ENCODE measurements at regions not wholly inside any gene's neighbourhood (a gene's known extent, or its start where the extent isn't known, plus 50 kb on each side); places are given as distances from the start of the nearest gene placed in this dataset.

- no peaks in the 10 kb centered on the region for H3K27me3 ChIP-seq (ENCODE audit: insufficient read depth, low read length, poor library complexity, severe bottlenecking)
- no peaks in the 10 kb centered on the region for H3K36me3 Mint-ChIP-seq
- H3K27ac ChIP-seq (ENCODE audit: low read depth, low read length): no peak overlapping the region
- no peak overlapping the region for H3K4me3 Mint-ChIP-seq
- ChIA-PET POLR2A (no interaction called here), CTCF (no interaction called here)
- H3K4me1 Mint-ChIP-seq: no peaks in the 10 kb centered on the region
- peaks cover 0 to 5% (median 0%) of the 10 kb centered on the region in 5 donors for H3K9me3 Mint-ChIP-seq
- no peaks in the 10 kb centered on the region for H3K9me3 ChIP-seq (ENCODE audit: low read length)
- no peak overlapping the region for H3K27ac Mint-ChIP-seq
- no peaks in the 10 kb centered on the region for H3K36me3 ChIP-seq (ENCODE audit: insufficient read depth, low read length)
- H3K4me3 ChIP-seq (ENCODE audit: low read length): no peak overlapping the region
- peaks cover 8 to 14% of the 10 kb centered on the region in 2 donors for H3K27me3 Mint-ChIP-seq
- no peaks in the 10 kb centered on the region for H3K4me1 ChIP-seq (ENCODE audit: insufficient read depth, low read length)
- DNase-seq: no peak
These were observed 468.3 kb downstream of the TBC1D22A start for GRCh38 chr22:47230741-47231140.

GRCh38 chr22:47230251-47230650 lies 467.8 kb downstream of the TBC1D22A start:
- H3K27me3 Mint-ChIP-seq: peaks cover 8 to 14% of the 10 kb centered on the region in 2 donors
- no peaks in the 10 kb centered on the region for H3K27me3 ChIP-seq (ENCODE audit: insufficient read depth, low read length, poor library complexity, severe bottlenecking)
- no peaks in the 10 kb centered on the region for H3K4me1 Mint-ChIP-seq
- H3K4me1 ChIP-seq (ENCODE audit: insufficient read depth, low read length): no peaks in the 10 kb centered on the region
- CTCF ChIA-PET: no interaction called here
- POLR2A ChIA-PET: no interaction called here
- H3K9me3 Mint-ChIP-seq: peaks cover 0 to 5% (median 0%) of the 10 kb centered on the region in 5 donors
- no peaks in the 10 kb centered on the region for H3K36me3 ChIP-seq (ENCODE audit: insufficient read depth, low read length)
- H3K4me3 ChIP-seq (ENCODE audit: low read length): no peak overlapping the region
- H3K4me3 Mint-ChIP-seq: no peak overlapping the region
- DNase-seq: no peak
- no peaks in the 10 kb centered on the region for H3K9me3 ChIP-seq (ENCODE audit: low read length)
- H3K36me3 Mint-ChIP-seq: no peaks in the 10 kb centered on the region
- H3K27ac ChIP-seq (ENCODE audit: low read depth, low read length): no peak overlapping the region
- H3K27ac Mint-ChIP-seq: no peak overlapping the region

GRCh38 chr22:47228767-47229166 lies 466.3 kb downstream of the TBC1D22A start:
- Histone ChIP-seq H3K4me1 (ENCODE audit: insufficient read depth, low read length) (no peaks in the 10 kb centered on the region), H3K27me3 (ENCODE audit: insufficient read depth, low read length, poor library complexity, severe bottlenecking) (no peaks in the 10 kb centered on the region), H3K9me3 (ENCODE audit: low read length) (no peaks in the 10 kb centered on the region), H3K27ac (ENCODE audit: low read depth, low read length) (no peak overlapping the region), H3K4me3 (ENCODE audit: low read length) (no peak overlapping the region), H3K36me3 (ENCODE audit: insufficient read depth, low read length) (no peaks in the 10 kb centered on the region)
- Mint-ChIP-seq H3K4me3 (no peak overlapping the region), H3K4me1 (no peaks in the 10 kb centered on the region), H3K36me3 (no peaks in the 10 kb centered on the region), H3K27me3 (peaks cover 7 to 11% of the 10 kb centered on the region in 2 donors), H3K27ac (no peak overlapping the region), H3K9me3 (peaks cover 0 to 5% (median 0%) of the 10 kb centered on the region in 5 donors)
- POLR2A ChIA-PET: no interaction called here
- CTCF ChIA-PET: no interaction called here
- DNase-seq: no peak

GRCh38 chr22:47225931-47226633 lies 463.6 kb downstream of the TBC1D22A start:
- Histone ChIP-seq H3K4me3 (ENCODE audit: low read length) (no peak overlapping the region), H3K27me3 (ENCODE audit: insufficient read depth, low read length, poor library complexity, severe bottlenecking) (no peaks in the 10 kb centered on the region), H3K27ac (ENCODE audit: low read depth, low read length) (no peak overlapping the region), H3K4me1 (ENCODE audit: insufficient read depth, low read length) (no peaks in the 10 kb centered on the region), H3K9me3 (ENCODE audit: low read length) (no peaks in the 10 kb centered on the region), H3K36me3 (ENCODE audit: insufficient read depth, low read length) (no peaks in the 10 kb centered on the region)
- Mint-ChIP-seq H3K27me3 (peaks cover 3 to 13% of the 10 kb centered on the region in 2 donors), H3K36me3 (no peaks in the 10 kb centered on the region), H3K4me3 (no peak overlapping the region), H3K4me1 (no peaks in the 10 kb centered on the region), H3K9me3 (no peaks in the 10 kb centered on the region), H3K27ac (no peak overlapping the region)
- DNase-seq: no peak
- CTCF ChIA-PET: interaction anchor here (1.5 kb wide), 1 partner anchor 13 kb away, joined by 3 read pairs; no protein-coding TSS in a partner anchor
- POLR2A ChIA-PET: no interaction called here

GRCh38 chr22:47225080-47225930 lies 462.9 kb downstream of the TBC1D22A start:
- no peaks in the 10 kb centered on the region for H3K36me3 Mint-ChIP-seq

More at GRCh38 chr22:47225080-47225930, 462.9 kb downstream of the TBC1D22A start:
- POLR2A ChIA-PET: no interaction called here
- peak in 1 of 5 donors; percentile 33 for DNase-seq
- H3K4me3 Mint-ChIP-seq: no peak overlapping the region
- Histone ChIP-seq H3K9me3 (ENCODE audit: low read length) (no peaks in the 10 kb centered on the region), H3K36me3 (ENCODE audit: insufficient read depth, low read length) (no peaks in the 10 kb centered on the region), H3K27ac (ENCODE audit: low read depth, low read length) (no peak overlapping the region), H3K4me1 (ENCODE audit: insufficient read depth, low read length) (no peaks in the 10 kb centered on the region), H3K27me3 (ENCODE audit: insufficient read depth, low read length, poor library complexity, severe bottlenecking) (no peaks in the 10 kb centered on the region), H3K4me3 (ENCODE audit: low read length) (no peak overlapping the region)
- H3K9me3 Mint-ChIP-seq: no peaks in the 10 kb centered on the region
- CTCF ChIA-PET: interaction anchor here (1.5 kb wide), 1 partner anchor 12 kb away, joined by 3 read pairs; no protein-coding TSS in a partner anchor
- H3K4me1 Mint-ChIP-seq: no peaks in the 10 kb centered on the region
- H3K27me3 Mint-ChIP-seq: peaks cover 3 to 13% of the 10 kb centered on the region in 2 donors
- H3K27ac Mint-ChIP-seq: no peak overlapping the region

Measured in CD8-positive, alpha-beta memory T cell (primary cell).